HTR-8/SVneo (cell line): ENCODE measurements at regions not wholly inside any gene's neighbourhood (a gene's known extent, or its start where the extent isn't known, plus 50 kb on each side); places are given as distances from the start of the nearest gene placed in this dataset.
A peak's percentile ranks its signal among the peaks of the same experiment; 100 is the strongest.

Experiments used
- DNase-seq: peaks from one replicate; pipeline ENCODE4 v3.0.0; 2011; ENCODE audit warnings: low spot score, mixed read lengths; ENCODE audit not compliant: insufficient read length
- FAIRE-seq: peaks from 2 replicates; lab custom pipeline; 2011; peaks lifted over from hg19 to GRCh38; lab: Jason Lieb, UNC

DNA sequence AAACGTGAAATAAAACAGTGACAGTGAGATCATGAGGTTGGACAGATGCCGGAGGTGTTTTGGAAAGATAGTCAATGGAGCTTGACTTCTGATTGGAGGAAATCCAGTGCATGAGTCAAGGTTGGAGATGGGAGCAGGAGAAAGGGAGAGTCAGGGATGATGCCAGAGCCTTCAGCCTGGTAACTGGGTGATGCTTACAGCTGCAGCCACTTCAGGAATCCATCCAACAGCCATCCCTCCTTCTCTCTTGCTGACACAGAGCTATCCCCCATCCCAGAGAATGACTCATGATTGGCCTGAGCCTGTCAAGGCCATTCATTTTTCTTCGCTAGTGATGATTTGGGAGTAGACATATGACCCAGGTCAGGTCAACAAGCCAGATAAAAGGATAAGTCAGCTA, 112.8 kb downstream of the SAMD5 start:
- peak; percentile 28 for DNase-seq
- FAIRE-seq = peak; percentile 59

DNA sequence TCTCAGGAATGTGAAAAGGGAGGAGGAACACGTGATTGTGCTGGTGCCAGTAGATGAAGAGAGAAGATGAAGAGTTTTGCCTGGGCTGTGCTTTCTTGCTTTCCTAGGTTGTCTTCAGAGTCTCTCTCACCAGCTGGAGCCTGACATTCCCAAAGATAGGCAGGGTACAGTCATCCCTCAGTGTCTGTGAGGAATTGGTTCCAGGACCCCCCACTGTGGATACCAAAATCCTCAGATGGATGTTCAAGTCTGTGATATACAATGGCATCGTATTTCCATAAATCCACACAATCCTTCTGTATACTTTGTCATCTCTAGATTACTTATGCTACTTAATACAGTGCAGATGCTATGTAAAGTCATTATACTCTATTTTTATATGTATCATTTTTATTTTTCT, 113.5 kb downstream of the SAMD5 start:
- DNase-seq = no peak
- no peak for FAIRE-seq

DNA sequence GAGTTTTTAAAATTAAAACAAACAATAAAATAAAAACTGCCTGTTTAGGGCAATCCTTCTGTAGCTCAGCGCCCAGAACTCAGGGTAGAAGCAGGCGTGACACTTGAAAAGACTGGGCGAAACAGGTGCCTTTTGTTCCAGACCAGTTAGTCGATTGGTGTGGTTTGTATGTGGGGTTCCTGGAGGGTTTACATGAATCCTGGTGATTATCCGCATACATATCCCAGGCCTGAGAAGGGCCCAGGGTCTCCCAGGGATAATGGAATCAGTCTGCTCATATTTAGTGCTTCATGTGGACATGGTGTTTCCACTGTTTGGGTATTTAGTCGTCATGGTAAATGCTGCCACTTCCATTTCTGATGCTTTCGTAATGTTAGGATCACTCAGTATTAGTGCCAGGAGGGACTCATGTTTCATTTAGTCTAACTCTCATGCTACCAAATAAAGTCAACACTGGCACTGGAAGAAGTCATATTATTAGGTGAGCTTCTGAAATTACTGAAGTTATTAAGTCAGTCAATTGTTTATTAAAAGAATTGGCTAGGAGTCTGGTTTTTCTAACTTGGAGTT, 116.5 kb downstream of the SAMD5 start:
- no peak for FAIRE-seq
- DNase-seq = no peak

DNA sequence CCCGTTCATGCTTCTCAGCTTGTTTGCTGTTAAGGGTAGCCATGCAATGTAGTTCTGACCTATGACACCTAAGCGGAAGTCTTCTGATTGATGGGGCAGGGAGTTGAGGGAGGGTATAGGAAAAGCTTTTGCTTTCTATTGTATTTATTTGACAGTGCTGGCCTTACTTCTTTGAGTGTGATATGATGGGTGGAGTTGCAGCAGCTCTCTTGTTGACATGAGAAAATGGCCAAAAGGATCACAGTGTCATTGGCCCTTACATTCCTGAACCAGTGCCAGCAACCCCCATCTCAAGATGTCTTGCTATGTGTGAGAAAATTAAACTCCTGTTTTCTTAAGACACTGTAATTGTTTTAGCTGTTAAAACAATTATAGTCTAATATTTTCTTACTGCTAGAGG, 117.5 kb downstream of the SAMD5 start:
- no peak for DNase-seq
- FAIRE-seq = no peak

- FAIRE-seq = no peak
- DNase-seq = no peak
Observed at GRCh38 chr6:147627411-147627810, 118.9 kb downstream of the SAMD5 start.

DNA sequence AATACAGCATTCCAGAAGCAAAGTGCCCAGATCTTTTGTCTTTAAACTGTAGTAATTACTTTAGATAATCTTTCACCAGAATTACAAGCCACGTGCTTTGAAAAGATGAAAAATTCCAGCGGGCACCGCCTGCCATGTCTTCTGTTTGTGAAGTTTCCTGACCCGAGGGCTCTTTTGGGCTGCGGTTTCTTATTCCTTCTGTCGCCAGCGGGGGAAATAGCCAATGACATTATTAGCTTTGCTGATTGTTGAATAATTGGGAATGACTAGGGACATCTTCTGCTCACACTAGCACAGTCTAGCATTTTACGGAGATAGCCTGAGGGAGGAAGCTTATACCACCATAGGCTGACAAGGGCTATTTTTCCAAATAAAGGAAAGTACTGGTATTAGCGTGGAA, 124.7 kb downstream of the SAMD5 start:
- FAIRE-seq (no peak), DNase-seq (no peak)

DNA sequence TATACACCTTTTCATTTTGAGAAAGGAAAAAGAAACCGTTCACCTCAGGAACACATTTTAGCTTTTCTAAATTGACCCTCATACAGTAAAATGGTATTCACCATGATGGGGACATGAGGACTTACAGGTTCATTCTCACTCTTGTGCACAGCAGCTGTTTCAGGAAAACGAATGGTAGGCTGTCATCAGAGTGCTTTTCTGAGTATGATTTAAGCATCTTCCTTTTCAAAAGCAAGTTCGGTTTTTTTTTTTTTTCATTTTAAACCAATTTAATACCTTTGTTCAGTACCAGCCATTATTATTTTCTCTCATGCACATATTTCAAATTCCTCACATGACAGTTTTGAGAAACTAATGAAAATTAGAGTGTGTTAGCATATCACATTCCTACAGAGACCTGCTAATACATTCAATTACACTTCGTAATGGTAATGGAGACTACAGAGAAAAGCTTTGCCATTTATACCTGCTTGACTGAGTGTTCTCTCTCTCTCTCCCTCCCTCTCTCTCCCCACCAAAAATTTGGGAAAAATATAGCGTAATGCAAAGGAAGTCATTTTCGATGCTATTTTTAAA, 129.2 kb downstream of the SAMD5 start:
- DNase-seq = no peak
- FAIRE-seq = peak; percentile 67

DNA sequence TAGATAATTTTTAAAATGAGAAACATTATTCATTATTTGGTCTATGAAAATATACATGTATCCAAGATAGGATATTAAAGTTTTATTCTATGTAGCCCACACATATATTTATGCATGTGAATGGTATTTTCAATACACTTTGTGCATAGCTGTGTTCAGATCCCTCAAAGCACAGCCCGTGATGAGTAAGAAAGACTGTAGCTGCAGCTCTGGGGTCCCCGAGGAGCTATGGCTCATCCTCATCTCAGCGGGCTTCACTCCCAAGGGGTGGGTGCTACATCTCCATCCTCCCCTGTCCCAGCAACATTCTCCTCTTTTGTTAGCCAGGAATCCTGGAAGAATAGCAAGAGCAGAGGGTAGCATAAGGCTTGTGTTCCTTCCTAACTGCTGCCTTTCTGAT, 130.8 kb downstream of the SAMD5 start:
- no peak for FAIRE-seq

GRCh38 chr6:147640606-147641005, 132.1 kb downstream of the SAMD5 start:
- no peak for FAIRE-seq

More for the DNA sequence above, 130.8 kb downstream of the SAMD5 start:
- DNase-seq = no peak

DNA sequence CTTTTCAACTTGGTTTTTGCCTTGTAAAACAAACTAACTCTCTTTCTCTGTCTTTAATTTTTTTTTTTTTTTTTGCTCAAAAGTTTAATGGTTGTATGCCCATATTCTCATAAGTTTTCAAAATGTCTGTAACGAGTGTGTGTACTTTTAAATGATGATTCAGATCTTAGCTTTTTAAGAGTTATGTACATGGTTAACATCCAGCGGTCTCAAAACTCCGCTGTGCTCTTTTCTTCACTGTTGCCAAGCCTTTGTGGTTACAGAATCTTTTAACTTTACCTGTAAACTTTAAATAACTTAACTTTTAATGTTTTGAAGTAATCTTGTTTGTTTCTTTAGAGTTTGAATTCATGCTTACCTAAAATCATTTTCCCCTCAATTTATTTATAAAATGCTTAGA, 133.0 kb downstream of the SAMD5 start:
- DNase-seq = no peak
- FAIRE-seq = no peak

More at GRCh38 chr6:147640606-147641005, 132.1 kb downstream of the SAMD5 start:
- DNase-seq = no peak

- DNase-seq = peak; percentile 43
- FAIRE-seq = peak; percentile 80
Observed at GRCh38 chr6:147642458-147642857, 134.0 kb downstream of the SAMD5 start.

GRCh38 chr6:147643341-147644200, 135.1 kb downstream of the SAMD5 start:
- FAIRE-seq (no peak), DNase-seq (no peak)

- FAIRE-seq (no peak), DNase-seq (no peak)
Observed at GRCh38 chr6:147648916-147649315, 140.4 kb downstream of the SAMD5 start.

DNA sequence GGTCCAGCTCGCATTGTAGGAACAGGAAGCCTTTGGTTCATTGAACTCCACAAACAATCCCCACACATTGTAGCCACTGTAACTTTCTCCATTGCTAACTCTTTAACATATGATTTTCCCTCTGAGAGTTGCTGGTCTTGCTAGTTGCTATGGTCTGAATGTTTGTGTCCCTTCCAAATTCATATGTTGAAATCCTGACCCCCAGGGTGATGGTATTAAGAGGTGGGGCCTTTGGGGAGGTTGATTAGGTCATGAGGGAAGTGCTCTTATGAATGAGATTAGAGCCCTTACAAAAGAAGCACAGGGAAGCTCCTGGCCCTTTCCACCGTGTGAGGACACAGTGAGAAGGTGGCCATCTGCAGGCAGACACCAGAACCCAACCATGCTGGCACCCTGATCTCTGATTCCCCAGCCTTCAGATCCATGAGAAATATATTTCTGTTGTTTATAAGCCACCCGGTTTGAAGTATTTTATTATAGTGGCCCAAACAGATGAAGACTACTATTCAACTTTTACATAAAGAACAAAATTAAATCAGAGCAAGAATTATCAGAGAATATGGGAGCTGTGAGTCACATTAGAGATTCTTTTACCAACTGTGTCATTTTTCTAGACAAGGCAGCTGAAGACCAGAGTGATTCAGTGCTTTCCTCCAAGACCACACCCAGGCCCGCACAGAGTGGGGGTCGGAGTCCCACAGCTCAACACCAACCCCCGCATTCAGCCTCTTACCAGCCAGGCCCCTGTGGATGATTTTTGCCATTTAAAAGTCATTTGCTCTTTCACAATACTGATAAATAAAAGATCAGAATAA, 143.0 kb downstream of the SAMD5 start:
- FAIRE-seq (no peak), DNase-seq (no peak)

- FAIRE-seq = no peak
- DNase-seq = no peak
Observed at GRCh38 chr6:147653631-147654030, 145.1 kb downstream of the SAMD5 start.

GRCh38 chr6:147654103-147654845, 145.8 kb downstream of the SAMD5 start:
- FAIRE-seq (no peak), DNase-seq (no peak)

DNA sequence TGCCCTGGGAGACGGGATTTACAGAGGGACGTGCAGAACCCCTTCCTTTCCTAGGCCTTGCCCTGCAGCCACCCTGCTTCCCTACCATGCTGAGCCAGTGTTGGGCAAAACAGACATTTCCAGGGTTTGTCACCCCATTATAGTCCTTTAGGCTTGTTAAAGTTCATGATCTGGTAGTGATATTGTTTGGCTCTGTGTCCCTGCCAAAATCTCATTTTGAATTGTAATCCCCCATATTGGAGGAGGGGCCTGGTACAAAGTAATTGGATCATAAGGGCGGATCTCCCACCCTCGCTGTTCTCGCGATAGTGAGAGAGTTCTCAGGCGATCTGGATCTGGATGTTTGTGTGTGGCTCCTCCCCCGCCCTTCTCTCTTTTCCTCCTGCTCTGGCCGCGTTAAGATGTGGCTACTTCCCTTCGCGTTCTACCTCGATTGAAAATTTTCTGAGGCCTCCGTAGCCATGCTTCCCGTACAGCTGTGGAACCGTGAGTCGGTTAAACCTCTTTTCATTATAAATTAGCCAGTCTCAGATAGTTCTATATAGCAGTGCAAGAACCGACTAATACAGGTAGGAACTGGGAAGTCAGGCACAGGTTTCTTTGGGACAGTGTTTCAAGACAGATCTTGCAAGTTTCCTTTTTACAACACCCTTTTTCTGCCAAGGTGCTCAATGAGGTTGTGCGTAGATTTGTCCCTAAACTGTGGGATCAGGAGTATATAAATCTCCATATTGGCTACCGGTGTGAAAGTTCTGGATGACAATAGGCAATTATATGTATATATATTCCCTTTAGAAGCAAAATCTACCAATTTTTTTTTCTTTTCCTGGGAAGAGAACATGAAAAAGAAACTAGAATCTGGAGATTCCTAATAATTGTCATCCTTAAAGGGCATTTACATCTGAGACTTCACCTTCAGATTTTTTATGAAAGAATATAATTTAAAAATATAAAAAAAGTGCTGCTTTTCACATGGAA, 152.1 kb downstream of the SAMD5 start:
- DNase-seq = no peak
- no peak for FAIRE-seq

DNA sequence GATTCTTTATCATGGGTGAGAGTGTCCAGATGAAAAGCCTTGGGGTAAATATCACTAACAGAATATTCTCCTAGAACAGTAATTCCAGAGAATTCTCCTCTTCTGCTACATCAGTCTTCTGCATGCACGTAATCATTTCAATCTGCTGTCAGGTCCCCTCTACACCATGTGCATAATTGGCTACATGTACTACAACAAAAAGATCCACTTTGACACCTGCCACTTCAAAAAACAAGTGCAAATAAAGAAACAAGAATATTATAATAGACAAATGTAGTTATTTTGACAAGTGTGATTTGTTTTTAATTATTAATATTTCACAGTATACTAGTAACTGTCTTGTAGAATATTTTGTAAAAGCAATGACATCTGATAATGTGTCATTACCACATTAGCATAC, 154.2 kb downstream of the SAMD5 start:
- no peak for DNase-seq
- FAIRE-seq = no peak

DNA sequence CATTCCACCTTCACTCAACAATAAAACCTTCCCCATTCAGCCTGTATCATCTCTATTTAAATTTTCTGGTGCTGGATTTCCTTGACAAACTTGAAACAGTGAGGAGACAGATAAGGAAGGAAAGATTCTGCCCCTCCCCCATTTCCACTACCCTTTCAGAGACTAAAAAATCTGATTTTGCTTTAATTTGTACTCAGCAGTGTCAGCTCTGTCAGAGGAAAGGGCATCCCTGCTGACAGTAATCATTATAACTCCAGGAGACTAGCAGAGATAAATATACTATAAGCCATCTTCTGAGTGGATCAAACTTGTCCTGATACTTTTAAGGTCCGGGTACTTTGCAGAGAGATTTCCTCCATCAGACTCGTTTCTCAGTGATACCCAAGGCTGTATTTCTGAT, 155.6 kb downstream of the SAMD5 start:
- FAIRE-seq = no peak
- no peak for DNase-seq
